ENCODE measurements at regions not wholly inside any gene's neighbourhood (a gene's known extent, or its start where the extent isn't known, plus 50 kb on each side); places are given as distances from the start of the nearest gene placed in this dataset.
A peak's percentile ranks its signal among the peaks of the same experiment; 100 is the strongest.

DNA sequence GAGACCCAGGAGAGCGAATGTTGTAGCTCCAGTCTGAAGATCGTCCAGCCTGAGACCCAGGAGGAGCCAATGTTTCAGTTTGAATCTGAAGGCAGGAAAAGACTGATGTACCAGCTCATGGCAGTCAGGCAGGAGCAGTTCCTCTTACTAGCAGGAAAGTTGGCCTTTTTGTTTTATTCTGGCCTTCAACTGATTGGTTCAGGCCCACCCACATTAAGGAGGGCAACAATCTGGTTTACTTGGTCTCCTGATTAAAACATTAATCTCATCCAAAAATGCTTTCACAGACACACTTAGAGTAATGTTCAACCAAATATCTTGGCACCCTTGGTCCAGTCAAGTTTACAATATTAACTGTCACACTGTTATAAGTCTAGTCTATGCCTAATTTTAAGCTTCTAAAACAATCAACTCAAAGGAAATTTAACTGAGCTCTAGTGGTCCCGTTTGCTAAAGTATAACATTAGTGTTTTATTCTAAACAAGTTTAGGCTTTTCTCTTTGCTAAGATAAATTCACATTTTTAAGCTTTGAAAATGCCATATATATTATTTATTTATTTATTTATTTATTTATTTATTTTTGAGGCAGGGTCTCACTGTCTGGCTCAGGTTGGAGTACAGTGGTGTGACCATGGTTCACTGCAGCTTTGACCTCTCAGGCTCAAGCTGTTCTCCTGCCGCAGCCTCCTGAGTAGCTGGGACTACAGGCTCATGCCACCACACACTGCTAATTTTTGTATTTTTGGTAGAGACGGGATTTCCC, 275.5 kb upstream of the SLC35B3 start:
- TF ChIP-seq, protein P1, sequence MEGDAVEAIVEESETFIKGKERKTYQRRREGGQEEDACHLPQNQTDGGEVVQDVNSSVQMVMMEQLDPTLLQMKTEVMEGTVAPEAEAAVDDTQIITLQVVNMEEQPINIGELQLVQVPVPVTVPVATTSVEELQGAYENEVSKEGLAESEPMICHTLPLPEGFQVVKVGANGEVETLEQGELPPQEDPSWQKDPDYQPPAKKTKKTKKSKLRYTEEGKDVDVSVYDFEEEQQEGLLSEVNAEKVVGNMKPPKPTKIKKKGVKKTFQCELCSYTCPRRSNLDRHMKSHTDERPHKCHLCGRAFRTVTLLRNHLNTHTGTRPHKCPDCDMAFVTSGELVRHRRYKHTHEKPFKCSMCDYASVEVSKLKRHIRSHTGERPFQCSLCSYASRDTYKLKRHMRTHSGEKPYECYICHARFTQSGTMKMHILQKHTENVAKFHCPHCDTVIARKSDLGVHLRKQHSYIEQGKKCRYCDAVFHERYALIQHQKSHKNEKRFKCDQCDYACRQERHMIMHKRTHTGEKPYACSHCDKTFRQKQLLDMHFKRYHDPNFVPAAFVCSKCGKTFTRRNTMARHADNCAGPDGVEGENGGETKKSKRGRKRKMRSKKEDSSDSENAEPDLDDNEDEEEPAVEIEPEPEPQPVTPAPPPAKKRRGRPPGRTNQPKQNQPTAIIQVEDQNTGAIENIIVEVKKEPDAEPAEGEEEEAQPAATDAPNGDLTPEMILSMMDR (conservative IDR thresholded peaks at IDR 0.05; ENCODE audit: low read depth, low read length), result no peak
- TF ChIP-seq EZH2 (IDR thresholded peaks at IDR 0.05; ENCODE audit: borderline replicate concordance, low read depth, low read length, poor library complexity, severe bottlenecking), result no peak
- DNase-seq (ENCODE audit: low spot score), result no peak
- Histone ChIP-seq H3K36me3 (ENCODE audit: insufficient read depth, low read length, poor library complexity, severe bottlenecking) (no peaks in the 10 kb centered on the region), H3K9me3 (ENCODE audit: low read depth, low read length, poor library complexity, severe bottlenecking) (no peaks in the 10 kb centered on the region), H3K27me3 (replicated peaks; ENCODE audit: insufficient read depth, low read depth, low read length, poor library complexity) (no peaks in the 10 kb centered on the region), H3K4me3 (ENCODE audit: low read depth, low read length, poor library complexity, severe bottlenecking) (no peak overlapping the region), H3K27ac (ENCODE audit: low read depth, low read length, poor library complexity, severe bottlenecking) (no peak overlapping the region), H3K4me1 (ENCODE audit: insufficient read depth, low read length, poor library complexity, severe bottlenecking) (peaks cover 27% of the 10 kb centered on the region)
- intact Hi-C loops (cut with micrococcal nuclease; ENCODE audit: unreplicated experiment), result no loop called here
- ChIA-PET POLR2A (ENCODE audit: low non-redundant PET) (interaction anchor here (0.5 kb wide), 1 partner anchor 164 kb away, joined by 6 read pairs; no protein-coding TSS in a partner anchor), CTCF (interaction anchor here (0.9 kb wide), 1 partner anchor 1718 kb away, joined by 3 read pairs; no protein-coding TSS in a partner anchor)
- no TSS peak for BruUV-seq (replicated peaks)

DNA sequence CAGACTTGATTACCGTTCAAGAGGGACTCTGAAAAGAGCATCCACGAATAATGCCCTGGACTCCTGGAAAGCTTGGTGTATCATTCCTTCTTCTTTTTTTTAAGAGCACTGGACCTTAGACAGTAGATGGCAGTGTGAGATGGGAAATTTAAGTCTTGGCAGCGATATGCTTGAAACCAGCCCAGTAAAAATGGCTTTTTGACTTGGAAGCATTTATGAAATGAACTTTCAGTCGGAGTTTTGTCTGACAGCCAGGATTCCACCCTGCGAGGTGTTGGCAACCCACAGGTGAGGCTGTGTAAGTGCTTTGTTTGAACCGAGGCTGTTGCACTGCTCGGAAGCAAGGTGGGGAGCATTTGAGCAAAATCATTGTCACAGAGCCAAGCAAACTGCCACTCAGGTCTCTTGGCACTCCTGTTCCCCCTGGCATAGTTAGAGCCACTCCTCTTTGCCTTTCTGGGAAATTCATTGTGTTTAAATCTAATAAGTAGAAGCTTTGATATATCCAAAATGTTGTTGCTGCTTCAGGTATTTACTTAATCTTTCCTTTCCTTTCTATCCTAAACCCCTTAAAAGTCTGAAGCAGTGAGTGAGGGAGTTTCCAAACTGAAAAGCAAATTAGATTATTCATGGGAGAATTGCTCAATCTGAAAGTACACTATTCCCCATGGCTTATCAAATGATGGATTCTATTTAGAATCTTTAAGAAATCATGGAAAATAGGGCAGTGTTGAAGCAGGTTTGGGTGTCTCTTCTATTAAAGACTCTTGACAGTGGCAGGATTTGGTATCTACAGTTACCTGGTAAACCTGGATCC, 272.8 kb upstream of the SLC35B3 start:
- POLR2A ChIA-PET (ENCODE audit: low non-redundant PET), result no interaction called here
- Histone ChIP-seq H3K27ac (ENCODE audit: low read depth, low read length, poor library complexity, severe bottlenecking) (no peak overlapping the region), H3K9me3 (ENCODE audit: low read depth, low read length, poor library complexity, severe bottlenecking) (no peaks in the 10 kb centered on the region), H3K27me3 (replicated peaks; ENCODE audit: insufficient read depth, low read depth, low read length, poor library complexity) (no peaks in the 10 kb centered on the region), H3K4me3 (ENCODE audit: low read depth, low read length, poor library complexity, severe bottlenecking) (peak overlapping the region; percentile 20), H3K36me3 (ENCODE audit: insufficient read depth, low read length, poor library complexity, severe bottlenecking) (no peaks in the 10 kb centered on the region), H3K4me1 (ENCODE audit: insufficient read depth, low read length, poor library complexity, severe bottlenecking) (peaks cover 40% of the 10 kb centered on the region)
- intact Hi-C loops (cut with micrococcal nuclease; ENCODE audit: unreplicated experiment), result loop anchor here (1.0 to 5.0 kb wide), 6 partner anchors 180 to 1719 kb away; no protein-coding TSS in a partner anchor
- DNase-seq (ENCODE audit: low spot score), result peak; percentile 81
- TF ChIP-seq, protein P1 (conservative IDR thresholded peaks at IDR 0.05; ENCODE audit: low read depth, low read length), result peak; percentile 77
- TF ChIP-seq EZH2 (IDR thresholded peaks at IDR 0.05; ENCODE audit: borderline replicate concordance, low read depth, low read length, poor library complexity, severe bottlenecking), result no peak
- BruUV-seq (replicated peaks), result no TSS peak
- CTCF ChIA-PET, result interaction anchor here (0.6 to 2.0 kb wide), 2 partner anchors 1010 to 1721 kb away, joined by 3 to 6 read pairs; no protein-coding TSS in a partner anchor

DNA sequence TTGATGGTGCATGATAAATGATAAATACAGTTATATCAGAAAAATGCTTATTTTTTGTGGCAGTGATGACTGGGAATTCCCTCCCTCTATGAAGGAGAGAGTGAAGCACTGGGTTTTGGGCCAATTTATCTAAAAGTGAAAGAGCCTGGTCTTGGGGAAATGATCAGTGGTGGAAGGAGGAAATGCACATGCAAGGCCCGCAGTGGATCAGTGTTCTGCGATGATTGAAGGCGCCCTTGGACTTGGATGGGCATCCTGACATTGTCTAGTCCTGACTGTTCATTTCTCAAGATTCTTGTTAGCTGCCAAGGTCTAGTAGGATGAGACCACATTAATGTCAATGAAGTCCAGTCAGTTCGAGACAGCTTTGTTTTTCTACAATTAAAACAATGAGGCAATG, 272.0 kb upstream of the SLC35B3 start:
- intact Hi-C loops (cut with micrococcal nuclease; ENCODE audit: unreplicated experiment), result loop anchor here (5.0 kb wide), 4 partner anchors 200 to 1720 kb away; no protein-coding TSS in a partner anchor
- Histone ChIP-seq H3K27ac (ENCODE audit: low read depth, low read length, poor library complexity, severe bottlenecking) (no peak overlapping the region), H3K27me3 (replicated peaks; ENCODE audit: insufficient read depth, low read depth, low read length, poor library complexity) (no peaks in the 10 kb centered on the region), H3K4me1 (ENCODE audit: insufficient read depth, low read length, poor library complexity, severe bottlenecking) (peaks cover 40% of the 10 kb centered on the region), H3K4me3 (ENCODE audit: low read depth, low read length, poor library complexity, severe bottlenecking) (no peak overlapping the region), H3K9me3 (ENCODE audit: low read depth, low read length, poor library complexity, severe bottlenecking) (no peaks in the 10 kb centered on the region), H3K36me3 (ENCODE audit: insufficient read depth, low read length, poor library complexity, severe bottlenecking) (no peaks in the 10 kb centered on the region)
- BruUV-seq (replicated peaks), result no TSS peak
- peak; percentile 4 for DNase-seq (ENCODE audit: low spot score)
- TF ChIP-seq, protein P1 (conservative IDR thresholded peaks at IDR 0.05; ENCODE audit: low read depth, low read length), result no peak
- TF ChIP-seq EZH2 (IDR thresholded peaks at IDR 0.05; ENCODE audit: borderline replicate concordance, low read depth, low read length, poor library complexity, severe bottlenecking), result no peak
- ChIA-PET CTCF (interaction anchor here (0.6 to 2.0 kb wide), 2 partner anchors 1011 to 1722 kb away, joined by 3 to 6 read pairs; no protein-coding TSS in a partner anchor), POLR2A (ENCODE audit: low non-redundant PET) (no interaction called here)

Data from A673 (cell line).